IMR-90 (cell line): ENCODE measurements at regions not wholly inside any gene's neighbourhood (a gene's known extent, or its start where the extent isn't known, plus 50 kb on each side); places are given as distances from the start of the nearest gene placed in this dataset.

ENCODE experiments used
- BHLHE40 ChIP-seq: fragments of 150-350 bp; IDR thresholded peaks from 2 replicates; pipeline ENCODE4 v1.6.1; 2016; ENCODE audit warnings: mild to moderate bottlenecking, low read depth, low read length
- CEBPB ChIP-seq: IDR thresholded peaks from 2 replicates; pipeline ENCODE4 v1.6.1; 2012; ENCODE audit warnings: low read depth, low read length, improper control_type of control experiment
- FOS ChIP-seq: fragments of 150-350 bp; IDR thresholded peaks from 2 replicates; pipeline ENCODE4 v1.6.1; 2016; ENCODE audit warnings: low read depth, low read length
- MXI1 ChIP-seq: IDR thresholded peaks from 2 replicates; pipeline ENCODE4 v1.6.1; 2012; ENCODE audit warnings: low read depth, mild to moderate bottlenecking, low read length, moderate library complexity, borderline replicate concordance
- POLR2A ChIP-seq: IDR thresholded peaks from 2 replicates; pipeline ENCODE4 v1.6.1; 2012; ENCODE audit warnings: mild to moderate bottlenecking, low read depth, low read length
- RFX5 ChIP-seq: IDR thresholded peaks from 2 replicates; pipeline ENCODE4 v1.8.0; 2012; ENCODE audit warnings: low read depth, mild to moderate bottlenecking, low read length, moderate library complexity
- SMC3 ChIP-seq: fragments of 150-350 bp; IDR thresholded peaks from 2 replicates; pipeline ENCODE4 v1.6.1; 2016; ENCODE audit warnings: low read depth, mild to moderate bottlenecking, antibody characterized with exemption, low read length, moderate library complexity
- TF ChIP-seq, protein P1 (sequence below): conservative IDR thresholded peaks from 2 replicates; pipeline ENCODE4 v1.5.1; 2012; ENCODE audit warnings: mild to moderate bottlenecking, low read depth, low read length, improper control_type of control experiment
- TF ChIP-seq, protein P2 (sequence below): fragments of 150-350 bp; IDR thresholded peaks from 2 replicates; pipeline ENCODE4 v1.6.1; 2017; ENCODE audit warnings: mild to moderate bottlenecking, antibody characterized with exemption, low read length, low read depth

DNA sequence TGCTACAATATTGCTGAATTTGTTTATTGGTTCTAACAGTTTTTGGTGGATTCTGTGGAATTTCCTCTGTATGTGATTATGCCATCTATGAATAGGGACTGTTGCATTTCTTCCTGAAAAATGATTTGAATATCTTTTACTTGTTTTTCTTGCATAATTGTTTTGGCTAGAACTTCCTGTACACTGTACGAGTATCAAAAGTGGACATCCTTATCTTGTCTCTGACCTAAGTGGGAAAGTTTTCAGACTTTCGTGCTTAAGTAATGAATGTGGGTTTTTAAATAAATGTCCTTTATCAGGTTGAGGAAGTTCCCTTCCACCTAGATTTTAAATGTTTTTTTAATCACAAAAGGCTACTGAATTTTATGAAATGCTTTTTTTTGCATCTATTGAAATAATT is 203.8 kb upstream of the ATP10A start:
- TF ChIP-seq, protein P1, sequence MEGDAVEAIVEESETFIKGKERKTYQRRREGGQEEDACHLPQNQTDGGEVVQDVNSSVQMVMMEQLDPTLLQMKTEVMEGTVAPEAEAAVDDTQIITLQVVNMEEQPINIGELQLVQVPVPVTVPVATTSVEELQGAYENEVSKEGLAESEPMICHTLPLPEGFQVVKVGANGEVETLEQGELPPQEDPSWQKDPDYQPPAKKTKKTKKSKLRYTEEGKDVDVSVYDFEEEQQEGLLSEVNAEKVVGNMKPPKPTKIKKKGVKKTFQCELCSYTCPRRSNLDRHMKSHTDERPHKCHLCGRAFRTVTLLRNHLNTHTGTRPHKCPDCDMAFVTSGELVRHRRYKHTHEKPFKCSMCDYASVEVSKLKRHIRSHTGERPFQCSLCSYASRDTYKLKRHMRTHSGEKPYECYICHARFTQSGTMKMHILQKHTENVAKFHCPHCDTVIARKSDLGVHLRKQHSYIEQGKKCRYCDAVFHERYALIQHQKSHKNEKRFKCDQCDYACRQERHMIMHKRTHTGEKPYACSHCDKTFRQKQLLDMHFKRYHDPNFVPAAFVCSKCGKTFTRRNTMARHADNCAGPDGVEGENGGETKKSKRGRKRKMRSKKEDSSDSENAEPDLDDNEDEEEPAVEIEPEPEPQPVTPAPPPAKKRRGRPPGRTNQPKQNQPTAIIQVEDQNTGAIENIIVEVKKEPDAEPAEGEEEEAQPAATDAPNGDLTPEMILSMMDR, result no peak
- no peak for TF ChIP-seq POLR2A
- TF ChIP-seq, protein P2, sequence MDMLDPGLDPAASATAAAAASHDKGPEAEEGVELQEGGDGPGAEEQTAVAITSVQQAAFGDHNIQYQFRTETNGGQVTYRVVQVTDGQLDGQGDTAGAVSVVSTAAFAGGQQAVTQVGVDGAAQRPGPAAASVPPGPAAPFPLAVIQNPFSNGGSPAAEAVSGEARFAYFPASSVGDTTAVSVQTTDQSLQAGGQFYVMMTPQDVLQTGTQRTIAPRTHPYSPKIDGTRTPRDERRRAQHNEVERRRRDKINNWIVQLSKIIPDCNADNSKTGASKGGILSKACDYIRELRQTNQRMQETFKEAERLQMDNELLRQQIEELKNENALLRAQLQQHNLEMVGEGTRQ, result no peak
- no peak for TF ChIP-seq RFX5
- no peak for TF ChIP-seq CEBPB
- TF ChIP-seq SMC3, result no peak
- no peak for TF ChIP-seq BHLHE40
- no peak for TF ChIP-seq FOS
- TF ChIP-seq MXI1, result no peak
